ENCODE measurements at regions not wholly inside any gene's neighbourhood (a gene's known extent, or its start where the extent isn't known, plus 50 kb on each side); places are given as distances from the start of the nearest gene placed in this dataset.

GRCh38 chr6:168167431-168168315, 88.7 kb upstream of the FRMD1 start:
- DNase-seq (ENCODE audit: low read depth) (no peak), FAIRE-seq (no peak)
- TF ChIP-seq CTCF (IDR thresholded peaks at IDR 0.05; ENCODE audit: insufficient read depth, low read length, severe bottlenecking) = no peak
- Histone ChIP-seq H3K27me3 (ENCODE audit: control insufficient read depth, insufficient read depth, low read length) (no peaks in the 10 kb centered on the region), H3K36me3 (ENCODE audit: control insufficient read depth, insufficient read depth, low read length) (no peaks in the 10 kb centered on the region), H3K4me3 (ENCODE audit: low read depth, low read length) (no peak overlapping the region)

GRCh38 chr6:168166627-168167026, 87.6 kb upstream of the FRMD1 start:
- TF ChIP-seq CTCF (IDR thresholded peaks at IDR 0.05; ENCODE audit: insufficient read depth, low read length, severe bottlenecking) = no peak
- no peak for FAIRE-seq
- no peak for DNase-seq (ENCODE audit: low read depth)

GRCh38 chr6:168165891-168166290, 86.9 kb upstream of the FRMD1 start:
- H3K4me3 ChIP-seq (ENCODE audit: low read depth, low read length) = no peak overlapping the region
- no peaks in the 10 kb centered on the region for H3K27me3 ChIP-seq (ENCODE audit: control insufficient read depth, insufficient read depth, low read length)
- no peaks in the 10 kb centered on the region for H3K36me3 ChIP-seq (ENCODE audit: control insufficient read depth, insufficient read depth, low read length)
- TF ChIP-seq CTCF (IDR thresholded peaks at IDR 0.05; ENCODE audit: insufficient read depth, low read length, severe bottlenecking) = no peak
- DNase-seq (ENCODE audit: low read depth) (no peak), FAIRE-seq (no peak)

More at GRCh38 chr6:168166627-168167026, 87.6 kb upstream of the FRMD1 start:
- Histone ChIP-seq H3K36me3 (ENCODE audit: control insufficient read depth, insufficient read depth, low read length) (no peaks in the 10 kb centered on the region), H3K27me3 (ENCODE audit: control insufficient read depth, insufficient read depth, low read length) (no peaks in the 10 kb centered on the region), H3K4me3 (ENCODE audit: low read depth, low read length) (no peak overlapping the region)

GRCh38 chr6:168165373-168165772, 86.4 kb upstream of the FRMD1 start:
- no peak for DNase-seq (ENCODE audit: low read depth)
- H3K27me3 ChIP-seq (ENCODE audit: control insufficient read depth, insufficient read depth, low read length) = no peaks in the 10 kb centered on the region
- no peak for TF ChIP-seq CTCF (IDR thresholded peaks at IDR 0.05; ENCODE audit: insufficient read depth, low read length, severe bottlenecking)
- no peaks in the 10 kb centered on the region for H3K36me3 ChIP-seq (ENCODE audit: control insufficient read depth, insufficient read depth, low read length)
- no peak for FAIRE-seq
- H3K4me3 ChIP-seq (ENCODE audit: low read depth, low read length) = no peak overlapping the region

- TF ChIP-seq CTCF (IDR thresholded peaks at IDR 0.05; ENCODE audit: insufficient read depth, low read length, severe bottlenecking) = no peak
- Histone ChIP-seq H3K27me3 (ENCODE audit: control insufficient read depth, insufficient read depth, low read length) (no peaks in the 10 kb centered on the region), H3K36me3 (ENCODE audit: control insufficient read depth, insufficient read depth, low read length) (no peaks in the 10 kb centered on the region), H3K4me3 (ENCODE audit: low read depth, low read length) (no peak overlapping the region)
- FAIRE-seq (no peak), DNase-seq (ENCODE audit: low read depth) (no peak)
Measured at GRCh38 chr6:168164462-168165061, 85.5 kb upstream of the FRMD1 start.
